ENCODE measurements at regions not wholly inside any gene's neighbourhood (a gene's known extent, or its start where the extent isn't known, plus 50 kb on each side); places are given as distances from the start of the nearest gene placed in this dataset.

DNA sequence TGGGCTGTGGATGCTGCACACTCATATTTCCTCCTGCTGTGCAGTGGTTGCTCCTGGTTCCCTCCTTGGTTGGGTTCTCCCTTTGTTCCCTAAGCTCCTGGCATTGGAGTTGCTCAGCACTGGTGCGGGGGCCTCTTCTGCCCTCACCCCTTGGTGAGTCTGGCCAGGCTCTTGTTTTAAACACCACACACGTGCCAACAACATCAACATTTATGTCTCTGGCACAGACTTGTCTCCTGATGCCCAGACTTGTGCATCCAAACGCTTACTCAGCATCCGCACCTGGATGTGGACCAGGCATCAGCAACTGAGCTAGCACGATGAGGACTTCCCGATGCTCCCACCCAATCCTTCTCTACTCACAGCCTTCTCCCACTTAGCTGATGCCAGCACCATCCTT is 627.6 kb downstream of the NPHP4 start (continued):
- TF ChIP-seq, protein P1, sequence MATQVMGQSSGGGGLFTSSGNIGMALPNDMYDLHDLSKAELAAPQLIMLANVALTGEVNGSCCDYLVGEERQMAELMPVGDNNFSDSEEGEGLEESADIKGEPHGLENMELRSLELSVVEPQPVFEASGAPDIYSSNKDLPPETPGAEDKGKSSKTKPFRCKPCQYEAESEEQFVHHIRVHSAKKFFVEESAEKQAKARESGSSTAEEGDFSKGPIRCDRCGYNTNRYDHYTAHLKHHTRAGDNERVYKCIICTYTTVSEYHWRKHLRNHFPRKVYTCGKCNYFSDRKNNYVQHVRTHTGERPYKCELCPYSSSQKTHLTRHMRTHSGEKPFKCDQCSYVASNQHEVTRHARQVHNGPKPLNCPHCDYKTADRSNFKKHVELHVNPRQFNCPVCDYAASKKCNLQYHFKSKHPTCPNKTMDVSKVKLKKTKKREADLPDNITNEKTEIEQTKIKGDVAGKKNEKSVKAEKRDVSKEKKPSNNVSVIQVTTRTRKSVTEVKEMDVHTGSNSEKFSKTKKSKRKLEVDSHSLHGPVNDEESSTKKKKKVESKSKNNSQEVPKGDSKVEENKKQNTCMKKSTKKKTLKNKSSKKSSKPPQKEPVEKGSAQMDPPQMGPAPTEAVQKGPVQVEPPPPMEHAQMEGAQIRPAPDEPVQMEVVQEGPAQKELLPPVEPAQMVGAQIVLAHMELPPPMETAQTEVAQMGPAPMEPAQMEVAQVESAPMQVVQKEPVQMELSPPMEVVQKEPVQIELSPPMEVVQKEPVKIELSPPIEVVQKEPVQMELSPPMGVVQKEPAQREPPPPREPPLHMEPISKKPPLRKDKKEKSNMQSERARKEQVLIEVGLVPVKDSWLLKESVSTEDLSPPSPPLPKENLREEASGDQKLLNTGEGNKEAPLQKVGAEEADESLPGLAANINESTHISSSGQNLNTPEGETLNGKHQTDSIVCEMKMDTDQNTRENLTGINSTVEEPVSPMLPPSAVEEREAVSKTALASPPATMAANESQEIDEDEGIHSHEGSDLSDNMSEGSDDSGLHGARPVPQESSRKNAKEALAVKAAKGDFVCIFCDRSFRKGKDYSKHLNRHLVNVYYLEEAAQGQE (IDR thresholded peaks at IDR 0.05; ENCODE audit: unreplicated experiment): no peak
- TF ChIP-seq CREB1 (CRISPR knock-in tag; IDR thresholded peaks at IDR 0.05; ENCODE audit: low read depth): no peak
- TF ChIP-seq, protein P2, sequence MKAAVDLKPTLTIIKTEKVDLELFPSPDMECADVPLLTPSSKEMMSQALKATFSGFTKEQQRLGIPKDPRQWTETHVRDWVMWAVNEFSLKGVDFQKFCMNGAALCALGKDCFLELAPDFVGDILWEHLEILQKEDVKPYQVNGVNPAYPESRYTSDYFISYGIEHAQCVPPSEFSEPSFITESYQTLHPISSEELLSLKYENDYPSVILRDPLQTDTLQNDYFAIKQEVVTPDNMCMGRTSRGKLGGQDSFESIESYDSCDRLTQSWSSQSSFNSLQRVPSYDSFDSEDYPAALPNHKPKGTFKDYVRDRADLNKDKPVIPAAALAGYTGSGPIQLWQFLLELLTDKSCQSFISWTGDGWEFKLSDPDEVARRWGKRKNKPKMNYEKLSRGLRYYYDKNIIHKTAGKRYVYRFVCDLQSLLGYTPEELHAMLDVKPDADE (IDR thresholded peaks at IDR 0.05): no peak

DNA sequence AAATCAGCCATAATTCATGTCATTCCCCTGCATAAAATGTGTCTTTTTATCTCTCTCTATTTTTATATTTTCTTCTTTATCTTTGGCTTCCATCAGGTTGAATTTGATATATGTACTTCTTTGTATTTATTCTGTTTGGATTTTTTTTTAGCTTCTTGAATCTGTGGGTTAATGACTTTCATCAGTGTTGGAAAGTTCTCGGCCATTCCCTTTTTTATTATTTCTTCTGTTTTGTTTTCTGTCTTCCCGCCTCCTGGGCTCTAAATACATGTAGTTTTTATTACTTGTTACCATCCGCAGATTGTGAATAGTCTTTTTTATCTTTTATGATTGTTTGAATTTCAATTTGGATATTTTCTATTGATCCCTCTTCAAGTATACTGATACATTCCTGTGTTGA is 637.5 kb downstream of the NPHP4 start:
- peaks cover 4% of the 10 kb centered on the region for H3K27me3 Mint-ChIP-seq (ENCODE audit: insufficient read depth, low read depth, poor library complexity)
- Histone ChIP-seq H4K20me1 (replicated peaks; ENCODE audit: insufficient read depth) (no peaks in the 10 kb centered on the region), H3K4me3 (no peak overlapping the region), H3K4me2 (no peak overlapping the region), H3K9me2 (ENCODE audit: insufficient read depth) (no peaks in the 10 kb centered on the region), H3K79me2 (replicated peaks; ENCODE audit: insufficient read depth) (no peaks in the 10 kb centered on the region), H3K36me3 (ENCODE audit: insufficient read depth) (peaks cover 11% of the 10 kb centered on the region), H3K27me3 (ENCODE audit: insufficient read depth) (no peaks in the 10 kb centered on the region), H2AFZ (no peak overlapping the region), H3K4me1 (ENCODE audit: insufficient read depth) (no peaks in the 10 kb centered on the region), H3K27ac (ENCODE audit: low read depth) (no peak overlapping the region), H3F3A (replicated peaks; ENCODE audit: low read depth) (no peaks in the 10 kb centered on the region)
- DNase-seq (ENCODE audit: low spot score) (no peak), ATAC-seq (no peak)
- H3K4me1 Mint-ChIP-seq: peaks cover 2% of the 10 kb centered on the region; the same call in 1 of the 3 replicates
- no peak overlapping the region for H3K4me3 Mint-ChIP-seq
- no peaks in the 10 kb centered on the region; the same call in 1 of the 3 replicates for H3K36me3 Mint-ChIP-seq (ENCODE audit: low read depth)
- H3K9me3 Mint-ChIP-seq: peaks cover 46% of the 10 kb centered on the region
- H3K27ac Mint-ChIP-seq: no peak overlapping the region
- TF ChIP-seq, protein P3, sequence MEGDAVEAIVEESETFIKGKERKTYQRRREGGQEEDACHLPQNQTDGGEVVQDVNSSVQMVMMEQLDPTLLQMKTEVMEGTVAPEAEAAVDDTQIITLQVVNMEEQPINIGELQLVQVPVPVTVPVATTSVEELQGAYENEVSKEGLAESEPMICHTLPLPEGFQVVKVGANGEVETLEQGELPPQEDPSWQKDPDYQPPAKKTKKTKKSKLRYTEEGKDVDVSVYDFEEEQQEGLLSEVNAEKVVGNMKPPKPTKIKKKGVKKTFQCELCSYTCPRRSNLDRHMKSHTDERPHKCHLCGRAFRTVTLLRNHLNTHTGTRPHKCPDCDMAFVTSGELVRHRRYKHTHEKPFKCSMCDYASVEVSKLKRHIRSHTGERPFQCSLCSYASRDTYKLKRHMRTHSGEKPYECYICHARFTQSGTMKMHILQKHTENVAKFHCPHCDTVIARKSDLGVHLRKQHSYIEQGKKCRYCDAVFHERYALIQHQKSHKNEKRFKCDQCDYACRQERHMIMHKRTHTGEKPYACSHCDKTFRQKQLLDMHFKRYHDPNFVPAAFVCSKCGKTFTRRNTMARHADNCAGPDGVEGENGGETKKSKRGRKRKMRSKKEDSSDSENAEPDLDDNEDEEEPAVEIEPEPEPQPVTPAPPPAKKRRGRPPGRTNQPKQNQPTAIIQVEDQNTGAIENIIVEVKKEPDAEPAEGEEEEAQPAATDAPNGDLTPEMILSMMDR (conservative IDR thresholded peaks at IDR 0.05; ENCODE audit: low read depth in 2 of 2): no peak
- TF ChIP-seq, protein P4, sequence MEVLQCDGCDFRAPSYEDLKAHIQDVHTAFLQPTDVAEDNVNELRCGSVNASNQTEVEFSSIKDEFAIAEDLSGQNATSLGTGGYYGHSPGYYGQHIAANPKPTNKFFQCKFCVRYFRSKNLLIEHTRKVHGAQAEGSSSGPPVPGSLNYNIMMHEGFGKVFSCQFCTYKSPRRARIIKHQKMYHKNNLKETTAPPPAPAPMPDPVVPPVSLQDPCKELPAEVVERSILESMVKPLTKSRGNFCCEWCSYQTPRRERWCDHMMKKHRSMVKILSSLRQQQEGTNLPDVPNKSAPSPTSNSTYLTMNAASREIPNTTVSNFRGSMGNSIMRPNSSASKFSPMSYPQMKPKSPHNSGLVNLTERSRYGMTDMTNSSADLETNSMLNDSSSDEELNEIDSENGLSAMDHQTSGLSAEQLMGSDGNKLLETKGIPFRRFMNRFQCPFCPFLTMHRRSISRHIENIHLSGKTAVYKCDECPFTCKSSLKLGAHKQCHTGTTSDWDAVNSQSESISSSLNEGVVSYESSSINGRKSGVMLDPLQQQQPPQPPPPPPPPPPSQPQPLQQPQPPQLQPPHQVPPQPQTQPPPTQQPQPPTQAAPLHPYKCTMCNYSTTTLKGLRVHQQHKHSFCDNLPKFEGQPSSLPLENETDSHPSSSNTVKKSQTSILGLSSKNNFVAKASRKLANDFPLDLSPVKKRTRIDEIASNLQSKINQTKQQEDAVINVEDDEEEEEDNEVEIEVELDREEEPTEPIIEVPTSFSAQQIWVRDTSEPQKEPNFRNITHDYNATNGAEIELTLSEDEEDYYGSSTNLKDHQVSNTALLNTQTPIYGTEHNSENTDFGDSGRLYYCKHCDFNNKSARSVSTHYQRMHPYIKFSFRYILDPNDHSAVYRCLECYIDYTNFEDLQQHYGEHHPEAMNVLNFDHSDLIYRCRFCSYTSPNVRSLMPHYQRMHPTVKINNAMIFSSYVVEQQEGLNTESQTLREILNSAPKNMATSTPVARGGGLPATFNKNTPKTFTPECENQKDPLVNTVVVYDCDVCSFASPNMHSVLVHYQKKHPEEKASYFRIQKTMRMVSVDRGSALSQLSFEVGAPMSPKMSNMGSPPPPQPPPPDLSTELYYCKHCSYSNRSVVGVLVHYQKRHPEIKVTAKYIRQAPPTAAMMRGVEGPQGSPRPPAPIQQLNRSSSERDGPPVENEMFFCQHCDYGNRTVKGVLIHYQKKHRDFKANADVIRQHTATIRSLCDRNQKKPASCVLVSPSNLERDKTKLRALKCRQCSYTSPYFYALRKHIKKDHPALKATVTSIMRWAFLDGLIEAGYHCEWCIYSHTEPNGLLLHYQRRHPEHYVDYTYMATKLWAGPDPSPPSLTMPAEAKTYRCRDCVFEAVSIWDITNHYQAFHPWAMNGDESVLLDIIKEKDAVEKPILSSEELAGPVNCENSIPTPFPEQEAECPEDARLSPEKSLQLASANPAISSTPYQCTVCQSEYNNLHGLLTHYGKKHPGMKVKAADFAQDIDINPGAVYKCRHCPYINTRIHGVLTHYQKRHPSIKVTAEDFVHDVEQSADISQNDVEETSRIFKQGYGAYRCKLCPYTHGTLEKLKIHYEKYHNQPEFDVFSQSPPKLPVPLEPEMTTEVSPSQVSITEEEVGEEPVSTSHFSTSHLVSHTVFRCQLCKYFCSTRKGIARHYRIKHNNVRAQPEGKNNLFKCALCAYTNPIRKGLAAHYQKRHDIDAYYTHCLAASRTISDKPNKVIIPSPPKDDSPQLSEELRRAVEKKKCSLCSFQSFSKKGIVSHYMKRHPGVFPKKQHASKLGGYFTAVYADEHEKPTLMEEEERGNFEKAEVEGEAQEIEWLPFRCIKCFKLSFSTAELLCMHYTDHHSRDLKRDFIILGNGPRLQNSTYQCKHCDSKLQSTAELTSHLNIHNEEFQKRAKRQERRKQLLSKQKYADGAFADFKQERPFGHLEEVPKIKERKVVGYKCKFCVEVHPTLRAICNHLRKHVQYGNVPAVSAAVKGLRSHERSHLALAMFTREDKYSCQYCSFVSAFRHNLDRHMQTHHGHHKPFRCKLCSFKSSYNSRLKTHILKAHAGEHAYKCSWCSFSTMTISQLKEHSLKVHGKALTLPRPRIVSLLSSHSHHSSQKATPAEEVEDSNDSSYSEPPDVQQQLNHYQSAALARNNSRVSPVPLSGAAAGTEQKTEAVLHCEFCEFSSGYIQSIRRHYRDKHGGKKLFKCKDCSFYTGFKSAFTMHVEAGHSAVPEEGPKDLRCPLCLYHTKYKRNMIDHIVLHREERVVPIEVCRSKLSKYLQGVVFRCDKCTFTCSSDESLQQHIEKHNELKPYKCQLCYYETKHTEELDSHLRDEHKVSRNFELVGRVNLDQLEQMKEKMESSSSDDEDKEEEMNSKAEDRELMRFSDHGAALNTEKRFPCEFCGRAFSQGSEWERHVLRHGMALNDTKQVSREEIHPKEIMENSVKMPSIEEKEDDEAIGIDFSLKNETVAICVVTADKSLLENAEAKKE (CRISPR knock-in tag; IDR thresholded peaks at IDR 0.05): no peak
- TF ChIP-seq POLR2AphosphoS5 (IDR thresholded peaks at IDR 0.05; ENCODE audit: low read depth): no peak
- no peak for TF ChIP-seq EZH2 (IDR thresholded peaks at IDR 0.05; ENCODE audit: low read depth, unreplicated experiment)
- TF ChIP-seq, protein P2 (IDR thresholded peaks at IDR 0.05): no peak
